NOMO-1 treated with dmso at 0.1 percent for 144 hours (cell line): ENCODE measurements at regions not wholly inside any gene's neighbourhood (a gene's known extent, or its start where the extent isn't known, plus 50 kb on each side); places are given as distances from the start of the nearest gene placed in this dataset.

Source experiments
- DNase-seq: peaks from one replicate; lab custom pipeline; 2025; ENCODE audit not compliant: unreplicated experiment; lab: John Stamatoyannopoulos, UW

GRCh38 chr15:99507504-99508310 is 58.1 kb upstream of the MEF2A start:
- DNase-seq: no peak

DNA sequence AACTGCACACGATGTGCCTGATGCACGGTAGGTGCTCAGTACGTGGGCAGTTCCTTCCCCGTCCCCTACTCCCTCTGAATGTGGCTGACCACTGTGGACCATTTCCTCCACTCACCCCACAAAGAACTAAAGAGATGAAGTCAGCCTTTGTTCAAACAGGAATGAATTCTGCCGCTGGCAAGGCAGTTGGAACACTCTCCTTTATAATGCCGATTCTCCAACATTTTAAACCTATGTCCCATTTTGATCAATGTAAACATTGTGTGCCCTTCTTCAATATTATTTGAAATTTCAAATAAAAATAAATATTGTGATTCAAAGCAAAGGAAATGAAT is 57.5 kb upstream of the MEF2A start:
- DNase-seq: no peak

GRCh38 chr15:99508852-99509251 is 56.9 kb upstream of the MEF2A start:
- DNase-seq: no peak

DNA sequence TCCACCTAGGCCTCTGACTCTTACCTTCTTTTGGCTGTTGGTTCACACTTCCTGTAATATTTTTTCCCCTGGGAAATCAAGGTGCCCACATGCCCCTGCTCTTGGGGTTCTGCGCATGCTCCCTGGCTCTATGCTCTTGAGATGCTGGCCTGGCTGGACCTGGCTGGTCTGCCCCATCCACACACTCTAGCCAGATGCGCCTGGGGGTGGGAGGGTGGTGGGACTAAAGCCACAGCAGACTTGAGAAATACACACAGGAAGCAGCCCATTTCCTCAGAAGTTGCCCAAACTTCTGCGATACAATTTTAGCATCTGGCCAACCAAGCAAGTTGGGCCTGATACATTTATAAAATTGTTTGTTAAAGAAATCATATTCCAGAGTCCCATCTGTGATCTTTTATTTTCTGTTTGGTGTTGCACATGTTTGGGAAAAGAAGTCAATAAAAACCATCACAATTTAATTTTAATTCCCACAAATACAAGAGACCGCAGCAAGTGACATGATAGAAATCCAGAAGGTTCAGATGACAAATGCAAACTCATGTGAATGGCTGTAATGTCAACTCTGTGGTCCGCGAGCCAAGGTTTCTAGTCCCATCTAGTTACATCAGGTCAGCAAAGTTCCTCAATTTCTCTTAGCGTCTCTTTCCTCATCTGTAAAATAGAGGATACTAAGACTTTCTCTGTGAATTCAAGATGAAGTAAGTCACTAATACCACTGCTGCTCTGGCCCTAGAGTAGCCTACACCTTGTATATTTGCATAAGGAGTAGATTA is 55.9 kb upstream of the MEF2A start:
- DNase-seq: peak; percentile 23

DNA sequence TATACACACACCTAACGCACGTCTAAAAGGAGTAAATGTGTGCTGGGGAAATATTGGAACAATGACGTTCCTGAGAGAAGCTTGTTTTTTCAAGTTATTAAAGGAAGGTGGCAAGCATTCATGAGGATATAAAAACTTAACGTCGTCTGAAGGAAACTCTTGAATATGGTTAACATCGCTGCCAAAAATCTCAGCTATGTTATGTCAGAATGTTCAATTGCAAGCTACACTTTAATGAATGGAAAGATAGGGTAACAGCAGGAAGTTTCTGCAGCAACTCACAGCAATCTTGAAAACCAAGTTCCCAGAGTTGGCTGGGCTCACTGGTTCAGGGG is 54.3 kb upstream of the MEF2A start:
- no peak for DNase-seq

- no peak for DNase-seq
Observed at GRCh38 chr15:99511866-99512661, 53.7 kb upstream of the MEF2A start.

GRCh38 chr15:99514306-99514705 is 51.5 kb upstream of the MEF2A start:
- DNase-seq: no peak
